CD4-positive, alpha-beta memory T cell (primary cell): ENCODE measurements at regions not wholly inside any gene's neighbourhood (a gene's known extent, or its start where the extent isn't known, plus 50 kb on each side); places are given as distances from the start of the nearest gene placed in this dataset.

Experiments
- CTCF ChIA-PET: fragments of 350-600 bp; sonication (Branson Sonifier 250); formaldehyde crosslinking; loops from one replicate; lab custom pipeline; 2021; ENCODE audit warnings: inconsistent platforms; ENCODE audit not compliant: partially characterized antibody; lab: Charles Lee
- POLR2A ChIA-PET: fragments of 350-600 bp; sonication (Branson Sonifier 250); formaldehyde crosslinking; loops from one replicate; lab custom pipeline; 2021; ENCODE audit not compliant: partially characterized antibody; lab: Charles Lee
- DNase-seq, 5 donors: peaks; one replicate each; pipeline versions ENCODE4 v3.0.0 to v3.0.0-alpha.2; 2020 to 2022; ENCODE audit warnings: mixed read lengths in 1 of 5
- H3K27ac ChIP-seq: one replicate; pipeline ENCODE4 v1.7.0; 2013; ENCODE audit warnings: low read depth, low read length
- H3K27me3 ChIP-seq: 2 replicates; pipeline ENCODE4 v1.7.0; 2013; ENCODE audit warnings: mild to moderate bottlenecking, low read length, moderate library complexity; ENCODE audit not compliant: insufficient read depth
- H3K36me3 ChIP-seq: 2 replicates; pipeline ENCODE4 v1.7.0; 2013; ENCODE audit warnings: mild to moderate bottlenecking, low read length, moderate library complexity; ENCODE audit not compliant: insufficient read depth
- H3K4me1 ChIP-seq: 2 replicates; pipeline ENCODE4 v1.7.0; 2013; ENCODE audit warnings: mild to moderate bottlenecking, low read length, moderate library complexity; ENCODE audit not compliant: insufficient read depth
- H3K4me3 ChIP-seq, 2 donors: one replicate each; pipeline ENCODE4 v1.7.0; 2013; ENCODE audit warnings: low read length in 2 of 2, mild to moderate bottlenecking in 1 of 2
- H3K9me3 ChIP-seq, 2 donors: one replicate each; pipeline ENCODE4 v1.7.0; 2013; ENCODE audit warnings: low read length in 2 of 2, control low read depth in 1 of 2; ENCODE audit not compliant: control insufficient read depth in 1 of 2
- H3K27ac Mint-ChIP-seq, 7 donors: one replicate each; pipeline ENCODE4 v1.8.0; 2020 to 2021; ENCODE audit warnings: mixed read lengths in 7 of 7, mild to moderate bottlenecking in 6 of 7, inconsistent platforms in 3 of 7, moderate library complexity in 3 of 7
- H3K27me3 Mint-ChIP-seq, 2 donors: one replicate each; pipeline ENCODE4 v1.8.0; 2020 to 2021; ENCODE audit warnings: mixed read lengths in 2 of 2
- H3K36me3 Mint-ChIP-seq, 2 donors: one replicate each; pipeline ENCODE4 v1.8.0; 2020 to 2021; ENCODE audit warnings: mixed read lengths in 2 of 2, inconsistent platforms in 1 of 2, mild to moderate bottlenecking in 1 of 2
- H3K4me1 Mint-ChIP-seq, 4 donors: one replicate each; pipeline ENCODE4 v1.8.0; 2020 to 2021; ENCODE audit warnings: mixed read lengths in 4 of 4, mild to moderate bottlenecking in 1 of 4
- H3K4me3 Mint-ChIP-seq, 8 donors: one replicate each; pipeline ENCODE4 v1.8.0; 2020 to 2021; ENCODE audit warnings: mixed read lengths in 8 of 8, mild to moderate bottlenecking in 7 of 8, moderate library complexity in 6 of 8, inconsistent platforms in 3 of 8
- H3K9me3 Mint-ChIP-seq, 8 donors: one replicate each; pipeline ENCODE4 v1.8.0; 2020 to 2021; ENCODE audit warnings: mixed read lengths in 8 of 8, mild to moderate bottlenecking in 5 of 8, inconsistent platforms in 3 of 8, moderate library complexity in 1 of 8
- intact Hi-C: fragments of 100-400 bp; cut with micrococcal nuclease; formaldehyde crosslinking; loops from one replicate; pipeline ENCODE4 v1.15.1; 2023

DNA sequence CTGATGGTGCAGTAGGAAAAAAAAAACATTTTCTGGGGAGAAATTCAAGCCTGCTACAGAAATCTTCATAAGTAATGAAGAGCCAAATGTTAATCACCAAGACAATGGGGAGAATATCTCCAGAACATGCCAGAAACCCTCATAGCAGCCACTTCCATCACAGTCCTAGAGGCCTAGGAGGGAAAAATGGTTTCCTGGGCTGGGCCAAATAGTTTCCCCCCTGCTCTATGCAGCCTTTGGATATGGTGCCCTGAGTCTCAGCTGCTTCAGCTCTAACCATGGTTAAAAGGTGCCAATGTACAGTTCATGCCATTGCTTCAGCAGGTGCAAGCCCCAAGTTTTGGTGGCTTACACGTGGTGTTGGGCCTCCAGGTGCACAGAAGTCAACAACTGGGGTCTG is 113.1 kb downstream of the ZNF648 start:
- H3K9me3 ChIP-seq, result no peaks in the 10 kb centered on the region
- no peaks in the 10 kb centered on the region for H3K4me1 ChIP-seq
- H3K4me1 Mint-ChIP-seq, result peaks cover 0 to 2% (median 0%) of the 10 kb centered on the region in 4 donors
- H3K36me3 Mint-ChIP-seq, result no peaks in the 10 kb centered on the region
- no peaks in the 10 kb centered on the region for H3K27me3 ChIP-seq
- DNase-seq, result no peak
- peaks cover 0 to 32% (median 11%) of the 10 kb centered on the region in 8 donors for H3K9me3 Mint-ChIP-seq
- H3K27me3 Mint-ChIP-seq, result peaks cover 12 to 20% of the 10 kb centered on the region in 2 donors
- no peak overlapping the region for H3K4me3 ChIP-seq
- no peak overlapping the region for H3K27ac ChIP-seq
- H3K27ac Mint-ChIP-seq, result no peak overlapping the region
- ChIA-PET CTCF (no interaction called here), POLR2A (no interaction called here)
- H3K4me3 Mint-ChIP-seq, result no peak overlapping the region
- intact Hi-C loops, result no loop called here
- H3K36me3 ChIP-seq, result no peaks in the 10 kb centered on the region

DNA sequence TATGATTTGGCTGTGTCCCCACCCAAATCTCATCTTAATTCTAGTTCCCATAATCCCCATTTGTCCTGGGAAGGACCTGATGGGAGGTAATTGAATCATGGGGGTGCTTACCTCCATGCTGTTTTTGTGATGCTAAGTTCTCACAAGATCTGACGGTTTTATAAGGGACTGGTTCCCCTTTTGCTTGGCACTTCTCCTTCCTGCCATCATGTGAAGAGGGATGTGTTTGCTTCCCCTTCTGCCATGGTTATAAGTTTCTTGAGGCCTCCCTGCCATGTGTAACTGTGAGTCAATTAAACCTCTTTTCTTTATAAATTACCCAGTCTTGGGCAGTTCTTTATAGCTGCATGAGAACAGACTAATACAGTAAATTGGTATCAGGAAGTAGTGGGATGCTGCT is 114.1 kb downstream of the ZNF648 start:
- no peaks in the 10 kb centered on the region for H3K27me3 ChIP-seq
- H3K36me3 ChIP-seq, result no peaks in the 10 kb centered on the region
- Mint-ChIP-seq H3K4me3 (no peak overlapping the region), H3K9me3 (peaks cover 0 to 32% (median 13%) of the 10 kb centered on the region in 8 donors), H3K27me3 (peaks cover 19 to 23% of the 10 kb centered on the region in 2 donors), H3K36me3 (peaks cover 0 to 1% of the 10 kb centered on the region in 2 donors), H3K27ac (no peak overlapping the region), H3K4me1 (peaks cover 0 to 2% (median 0%) of the 10 kb centered on the region in 4 donors)
- ChIA-PET CTCF (no interaction called here), POLR2A (no interaction called here)
- no peak overlapping the region for H3K27ac ChIP-seq
- no peak overlapping the region for H3K4me3 ChIP-seq
- H3K4me1 ChIP-seq, result no peaks in the 10 kb centered on the region
- intact Hi-C loops, result no loop called here
- no peak for DNase-seq
- H3K9me3 ChIP-seq, result no peaks in the 10 kb centered on the region

DNA sequence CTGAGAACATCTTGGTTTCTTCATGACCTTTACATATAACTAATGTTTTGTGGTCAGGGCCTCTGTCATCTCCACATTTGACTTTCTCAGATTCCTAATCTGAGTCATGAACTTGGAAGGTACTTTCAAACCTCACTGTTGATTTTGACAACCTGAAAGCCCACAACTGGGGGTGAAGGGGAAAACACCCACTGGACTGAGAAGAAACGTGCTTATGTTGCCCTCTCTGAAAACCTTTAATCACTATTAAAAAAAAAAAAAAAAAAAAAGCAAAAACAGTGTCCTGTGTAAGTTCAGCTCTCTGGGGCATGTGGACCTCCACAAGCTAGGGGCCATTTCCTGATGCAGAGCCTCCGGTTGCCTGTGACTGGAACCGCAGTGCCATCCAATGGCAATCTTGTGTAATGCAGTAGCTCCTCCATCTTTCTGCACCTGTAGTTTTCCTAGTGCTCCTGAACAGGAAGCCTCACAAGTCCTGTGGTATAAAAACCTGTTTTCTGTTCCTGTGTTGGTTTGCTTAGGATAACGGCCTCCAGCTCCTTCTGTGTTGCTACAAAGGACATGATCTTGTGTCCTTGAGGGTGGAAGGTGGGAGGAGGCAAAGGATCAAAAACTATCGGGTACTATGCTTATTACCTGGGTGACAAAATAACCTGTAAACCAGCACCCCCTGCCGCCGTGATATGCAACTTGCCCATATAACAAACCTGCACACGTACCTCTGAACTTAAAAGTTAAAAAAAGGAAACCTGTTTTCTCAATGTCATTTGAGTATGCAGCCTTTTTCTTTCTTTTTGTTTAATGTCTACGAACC is 124.5 kb downstream of the ZNF648 start:
- intact Hi-C loops, result loop anchor here (1.0 kb wide), 1 partner anchor 458 kb away; no protein-coding TSS in a partner anchor
- Histone ChIP-seq H3K4me1 (no peaks in the 10 kb centered on the region), H3K27ac (no peak overlapping the region), H3K27me3 (no peaks in the 10 kb centered on the region), H3K9me3 (no peaks in the 10 kb centered on the region), H3K4me3 (peak overlapping the region in 1 of 2 donors; percentile 11), H3K36me3 (no peaks in the 10 kb centered on the region)
- Mint-ChIP-seq H3K27me3 (peaks cover 1 to 2% of the 10 kb centered on the region in 2 donors), H3K4me1 (no peaks in the 10 kb centered on the region), H3K36me3 (no peaks in the 10 kb centered on the region), H3K4me3 (peak overlapping the region in 7 of 8 donors; percentile 23 to 69 (median 51)), H3K27ac (no peak overlapping the region), H3K9me3 (no peaks in the 10 kb centered on the region)
- CTCF ChIA-PET, result interaction anchor here (1.4 to 2.2 kb wide), 3 partner anchors 9 to 117 kb away, joined by 4 to 17 read pairs (median 5); no protein-coding TSS in a partner anchor
- POLR2A ChIA-PET, result no interaction called here
- peak; percentile 19 to 50 (median 24) for DNase-seq

DNA sequence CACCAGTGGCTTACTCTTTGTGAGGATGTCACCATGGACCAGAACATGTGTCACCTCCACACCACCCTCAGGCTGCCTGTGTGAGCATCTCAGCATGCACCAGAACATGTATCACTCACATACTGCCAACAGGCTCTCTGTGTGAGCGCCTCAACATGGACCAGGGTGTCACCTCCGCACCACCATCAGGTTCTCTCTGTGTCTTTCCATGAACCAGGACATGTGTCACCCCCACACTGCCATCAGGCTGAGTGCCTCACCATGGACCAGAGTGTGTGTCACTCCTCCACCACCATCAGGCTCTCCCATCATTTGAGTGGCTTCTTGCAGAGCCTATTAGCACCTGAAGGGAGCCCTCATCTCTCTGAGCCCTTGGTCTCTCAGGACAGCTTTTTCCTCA is 125.2 kb downstream of the ZNF648 start:
- no peak overlapping the region for H3K27ac ChIP-seq
- H3K9me3 ChIP-seq, result no peaks in the 10 kb centered on the region
- H3K36me3 ChIP-seq, result no peaks in the 10 kb centered on the region
- Mint-ChIP-seq H3K36me3 (no peaks in the 10 kb centered on the region), H3K27ac (no peak overlapping the region), H3K27me3 (peaks cover 1 to 2% of the 10 kb centered on the region in 2 donors), H3K4me1 (no peaks in the 10 kb centered on the region), H3K9me3 (no peaks in the 10 kb centered on the region), H3K4me3 (no peak overlapping the region)
- no peaks in the 10 kb centered on the region for H3K4me1 ChIP-seq
- no peak overlapping the region for H3K4me3 ChIP-seq
- no peaks in the 10 kb centered on the region for H3K27me3 ChIP-seq
- POLR2A ChIA-PET, result no interaction called here
- CTCF ChIA-PET, result interaction anchor here (1.4 to 2.2 kb wide), 2 partner anchors 9 to 17 kb away, joined by 4 to 17 read pairs; no protein-coding TSS in a partner anchor
- DNase-seq, result no peak
- intact Hi-C loops, result no loop called here

DNA sequence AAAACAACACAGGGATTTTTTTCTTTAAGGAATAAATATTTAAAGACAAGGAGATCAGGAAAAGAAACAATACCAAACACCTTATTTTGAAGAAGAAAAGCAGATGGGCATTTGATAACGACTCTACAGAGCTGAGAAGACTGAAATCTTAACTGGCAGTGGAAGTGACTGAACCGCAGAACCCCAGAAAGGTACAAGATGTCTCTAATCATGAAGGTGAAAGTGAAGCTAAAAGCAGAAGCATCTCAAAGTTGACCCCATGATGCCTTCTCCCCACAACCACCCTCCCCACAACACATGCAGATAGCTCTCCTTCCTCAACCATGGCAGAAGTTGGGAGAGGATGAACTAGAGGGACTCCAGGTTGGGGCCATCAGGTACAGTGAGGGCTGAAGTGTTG is 129.6 kb downstream of the ZNF648 start:
- no peak for DNase-seq
- H3K27me3 ChIP-seq, result no peaks in the 10 kb centered on the region
- Mint-ChIP-seq H3K36me3 (no peaks in the 10 kb centered on the region), H3K27ac (no peak overlapping the region), H3K27me3 (peaks cover 5 to 9% of the 10 kb centered on the region in 2 donors), H3K4me3 (no peak overlapping the region), H3K9me3 (no peaks in the 10 kb centered on the region), H3K4me1 (no peaks in the 10 kb centered on the region)
- intact Hi-C loops, result no loop called here
- no peak overlapping the region for H3K4me3 ChIP-seq
- CTCF ChIA-PET, result no interaction called here
- no peaks in the 10 kb centered on the region for H3K9me3 ChIP-seq
- POLR2A ChIA-PET, result no interaction called here
- H3K36me3 ChIP-seq, result no peaks in the 10 kb centered on the region
- no peak overlapping the region for H3K27ac ChIP-seq
- H3K4me1 ChIP-seq, result no peaks in the 10 kb centered on the region

DNA sequence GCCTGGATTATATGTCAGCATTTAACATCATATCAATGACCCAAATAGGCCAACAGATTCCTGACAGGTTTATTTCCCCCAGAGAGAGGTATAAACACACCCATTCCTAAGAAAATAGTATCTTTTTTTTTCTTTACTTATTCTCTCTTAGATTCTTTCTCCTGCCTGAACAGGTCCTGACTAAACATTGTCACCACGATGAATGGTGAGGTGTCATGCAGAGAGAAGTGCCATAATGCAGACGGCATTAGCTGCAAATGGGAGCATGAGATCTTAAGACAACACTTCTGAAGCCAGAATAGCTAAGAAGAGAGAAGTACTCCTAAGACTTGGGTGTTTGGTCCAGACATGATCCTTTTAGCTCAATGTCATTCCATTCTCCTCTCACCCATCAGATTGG is 131.3 kb downstream of the ZNF648 start:
- no peak overlapping the region for H3K27ac ChIP-seq
- ChIA-PET POLR2A (no interaction called here), CTCF (no interaction called here)
- H3K27me3 ChIP-seq, result no peaks in the 10 kb centered on the region
- no peak overlapping the region for H3K27ac Mint-ChIP-seq
- peaks cover 0 to 2% (median 0%) of the 10 kb centered on the region in 8 donors for H3K9me3 Mint-ChIP-seq
- no peak overlapping the region for H3K4me3 Mint-ChIP-seq
- H3K27me3 Mint-ChIP-seq, result peaks cover 9% of the 10 kb centered on the region in 2 donors
- intact Hi-C loops, result no loop called here
- no peaks in the 10 kb centered on the region for H3K9me3 ChIP-seq
- H3K4me1 ChIP-seq, result no peaks in the 10 kb centered on the region
- no peaks in the 10 kb centered on the region for H3K4me1 Mint-ChIP-seq
- no peak overlapping the region for H3K4me3 ChIP-seq
- H3K36me3 Mint-ChIP-seq, result no peaks in the 10 kb centered on the region
- H3K36me3 ChIP-seq, result no peaks in the 10 kb centered on the region
- no peak for DNase-seq

- H3K27ac Mint-ChIP-seq, result no peak overlapping the region
- Histone ChIP-seq H3K36me3 (no peaks in the 10 kb centered on the region), H3K4me3 (no peak overlapping the region), H3K4me1 (no peaks in the 10 kb centered on the region), H3K27ac (no peak overlapping the region), H3K27me3 (no peaks in the 10 kb centered on the region), H3K9me3 (no peaks in the 10 kb centered on the region)
- DNase-seq, result no peak
- no peaks in the 10 kb centered on the region for H3K36me3 Mint-ChIP-seq
- H3K9me3 Mint-ChIP-seq, result peaks cover 0 to 6% (median 1%) of the 10 kb centered on the region in 8 donors
- no peaks in the 10 kb centered on the region for H3K4me1 Mint-ChIP-seq
- ChIA-PET CTCF (interaction anchor here (3.5 kb wide), 1 partner anchor 10 kb away, joined by 17 read pairs; no protein-coding TSS in a partner anchor), POLR2A (no interaction called here)
- intact Hi-C loops, result no loop called here
- H3K27me3 Mint-ChIP-seq, result peaks cover 7 to 8% of the 10 kb centered on the region in 2 donors
- no peak overlapping the region for H3K4me3 Mint-ChIP-seq
Observed at GRCh38 chr1:181926697-181927096, 134.8 kb downstream of the ZNF648 start.
